OCI-LY3 (cell line): ENCODE measurements at regions not wholly inside any gene's neighbourhood (a gene's known extent, or its start where the extent isn't known, plus 50 kb on each side); places are given as distances from the start of the nearest gene placed in this dataset.

Experiments used
- H2AFZ ChIP-seq: fragments of 200-600, 300-600 bp; shearing (Covaris generic); 2 replicates; pipeline ENCODE4 v1.6.0; 2014; ENCODE audit warnings: antibody characterized with exemption, low read depth, low read length
- H3K27ac ChIP-seq: fragments of 200-600, 300-600 bp; sonication (generic); 2 replicates; pipeline ENCODE4 v1.5.1; 2014; ENCODE audit warnings: mild to moderate bottlenecking, low read length, moderate library complexity, mixed read lengths
- H3K27me3 ChIP-seq: fragments of 200-600, 300-600 bp; sonication (generic); 2 replicates; pipeline ENCODE4 v1.6.1; 2014; ENCODE audit warnings: low read depth, low read length, mixed read lengths
- H3K36me3 ChIP-seq: fragments of 200-600, 300-600 bp; sonication (generic); replicated peaks from 2 replicates; pipeline ENCODE3; 2014; ENCODE audit warnings: low read depth, low read length, mixed read lengths
- H3K4me1 ChIP-seq: fragments of 300-600, 200-600 bp; sonication (generic); 2 replicates; pipeline ENCODE4 v1.6.1; 2014; ENCODE audit warnings: low read length, mixed read lengths
- H3K4me2 ChIP-seq: fragments of 200-600, 300-600 bp; sonication (generic); 2 replicates; pipeline ENCODE4 v1.6.1; 2014; ENCODE audit warnings: low read length, mixed read lengths
- H3K4me3 ChIP-seq: fragments of 300-600, 200-600 bp; sonication (generic); 2 replicates; pipeline ENCODE4 v1.5.1; 2014; ENCODE audit warnings: antibody characterized with exemption, mild to moderate bottlenecking, low read length, moderate library complexity
- H3K79me2 ChIP-seq: fragments of 300-600, 200-600 bp; shearing (Covaris generic); 2 replicates; pipeline ENCODE4 v1.6.1; 2014; ENCODE audit warnings: mild to moderate bottlenecking, low read length, mixed read lengths
- H3K9ac ChIP-seq: fragments of 300-600, 200-600 bp; shearing (Covaris generic); 2 replicates; pipeline ENCODE4 v1.6.0; 2014; ENCODE audit warnings: mild to moderate bottlenecking, low read length, moderate library complexity
- H3K9me3 ChIP-seq: fragments of 200-600, 300-600 bp; shearing (Covaris generic); 2 replicates; pipeline ENCODE4 v1.6.1; 2014; ENCODE audit warnings: low read length, mixed read lengths; ENCODE audit not compliant: insufficient read depth
- H4K20me1 ChIP-seq: fragments of 200-600, 300-600 bp; sonication (generic); 2 replicates; pipeline ENCODE4 v1.6.1; 2016; ENCODE audit warnings: low read length, mixed read lengths; ENCODE audit not compliant: insufficient read depth
- CTCF ChIP-seq: fragments of 200-600, 300-600 bp; sonication (generic); IDR thresholded peaks from 2 replicates; pipeline ENCODE4 v1.5.1; 2014; ENCODE audit warnings: antibody characterized with exemption, low read length, low read depth
- EZH2phosphoT487 ChIP-seq: fragments of 200-600 bp; shearing (Covaris generic); IDR thresholded peaks from 2 replicates; pipeline ENCODE4 v1.6.1; 2018; ENCODE audit warnings: antibody characterized with exemption, mixed run types, low read depth

- TF ChIP-seq EZH2phosphoT487 (no peak), CTCF (no peak)
These were observed 80.7 kb upstream of the GPM6B start for GRCh38 chrX:13897566-13897965.

GRCh38 chrX:13894888-13895565 lies 78.1 kb upstream of the GPM6B start:
- H2AFZ ChIP-seq: no peak overlapping the region
- peaks cover 19% of the 10 kb centered on the region for H3K4me1 ChIP-seq
- no peaks in the 10 kb centered on the region for H3K27me3 ChIP-seq
- H3K36me3 ChIP-seq: no peaks in the 10 kb centered on the region
- H3K9ac ChIP-seq: no peak overlapping the region
- peaks cover 22% of the 10 kb centered on the region for H3K79me2 ChIP-seq
- TF ChIP-seq EZH2phosphoT487: no peak
- H3K4me3 ChIP-seq: no peak overlapping the region
- H3K9me3 ChIP-seq: no peaks in the 10 kb centered on the region
- no peak overlapping the region for H3K4me2 ChIP-seq
- no peaks in the 10 kb centered on the region for H4K20me1 ChIP-seq
- H3K27ac ChIP-seq: no peak overlapping the region

More at GRCh38 chrX:13897566-13897965, 80.7 kb upstream of the GPM6B start:
- Histone ChIP-seq H3K36me3 (no peaks in the 10 kb centered on the region), H2AFZ (no peak overlapping the region), H3K9me3 (no peaks in the 10 kb centered on the region), H3K4me2 (no peak overlapping the region), H3K27me3 (no peaks in the 10 kb centered on the region), H3K79me2 (peaks cover 14% of the 10 kb centered on the region), H3K4me3 (no peak overlapping the region), H3K9ac (no peak overlapping the region), H4K20me1 (no peaks in the 10 kb centered on the region), H3K27ac (no peak overlapping the region), H3K4me1 (peaks cover 13% of the 10 kb centered on the region)

GRCh38 chrX:13893826-13894225 lies 76.9 kb upstream of the GPM6B start:
- no peak overlapping the region for H3K9ac ChIP-seq
- H4K20me1 ChIP-seq: no peaks in the 10 kb centered on the region
- no peak for TF ChIP-seq EZH2phosphoT487
- no peak for TF ChIP-seq CTCF
- no peaks in the 10 kb centered on the region for H3K9me3 ChIP-seq
- H3K36me3 ChIP-seq: no peaks in the 10 kb centered on the region
- H3K27me3 ChIP-seq: no peaks in the 10 kb centered on the region
- no peak overlapping the region for H3K4me2 ChIP-seq
- no peak overlapping the region for H2AFZ ChIP-seq
- H3K4me3 ChIP-seq: no peak overlapping the region
- peaks cover 18% of the 10 kb centered on the region for H3K4me1 ChIP-seq
- peaks cover 18% of the 10 kb centered on the region for H3K79me2 ChIP-seq
- no peak overlapping the region for H3K27ac ChIP-seq

- Histone ChIP-seq H3K27ac (no peak overlapping the region), H3K79me2 (peaks cover 18% of the 10 kb centered on the region), H3K27me3 (no peaks in the 10 kb centered on the region), H2AFZ (no peak overlapping the region), H3K4me1 (peaks cover 9% of the 10 kb centered on the region), H3K9me3 (no peaks in the 10 kb centered on the region), H3K36me3 (no peaks in the 10 kb centered on the region), H3K4me2 (no peak overlapping the region), H4K20me1 (no peaks in the 10 kb centered on the region), H3K4me3 (no peak overlapping the region), H3K9ac (no peak overlapping the region)
- TF ChIP-seq CTCF (no peak), EZH2phosphoT487 (no peak)
These were observed 76.0 kb upstream of the GPM6B start for GRCh38 chrX:13892856-13893255.
